ENCODE measurements at regions not wholly inside any gene's neighbourhood (a gene's known extent, or its start where the extent isn't known, plus 50 kb on each side); places are given as distances from the start of the nearest gene placed in this dataset.

DNA sequence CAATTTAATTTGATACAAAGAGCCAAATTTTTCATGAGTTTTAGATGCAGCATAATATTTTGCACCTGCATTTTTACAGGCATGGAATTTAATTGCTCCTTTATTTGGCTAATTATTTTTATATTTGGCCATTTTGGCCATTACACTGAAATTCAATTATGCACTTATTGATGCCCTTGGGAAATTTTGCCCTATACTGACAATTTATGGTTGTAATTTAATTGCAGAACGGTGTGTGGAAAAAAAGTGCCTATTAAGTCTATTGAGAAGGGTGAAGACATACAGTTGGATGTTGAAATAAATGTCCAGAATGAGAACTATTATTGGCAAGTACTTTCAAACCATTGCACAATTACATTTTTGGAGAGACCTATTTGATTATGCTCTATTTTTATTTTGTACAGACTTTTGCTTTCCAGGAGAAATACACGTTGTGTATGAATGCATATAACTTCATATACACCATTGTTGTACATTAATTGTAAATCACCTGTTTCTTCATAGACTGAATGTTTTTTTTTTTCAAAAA lies 1319.3 kb upstream of the CDH2 start:
- TF ChIP-seq CTCF (conservative IDR thresholded peaks at IDR 0.05 in 1 of 2, IDR thresholded peaks at IDR 0.05 in 1 of 2; ENCODE audit: low read depth in 1 of 2, low read length in 2 of 2) (no peak), EZH2 (IDR thresholded peaks at IDR 0.05; ENCODE audit: low read length, missing control alignments) (no peak)

All from fibroblast of lung (primary cell).